ENCODE measurements at regions not wholly inside any gene's neighbourhood (a gene's known extent, or its start where the extent isn't known, plus 50 kb on each side); places are given as distances from the start of the nearest gene placed in this dataset.

DNA sequence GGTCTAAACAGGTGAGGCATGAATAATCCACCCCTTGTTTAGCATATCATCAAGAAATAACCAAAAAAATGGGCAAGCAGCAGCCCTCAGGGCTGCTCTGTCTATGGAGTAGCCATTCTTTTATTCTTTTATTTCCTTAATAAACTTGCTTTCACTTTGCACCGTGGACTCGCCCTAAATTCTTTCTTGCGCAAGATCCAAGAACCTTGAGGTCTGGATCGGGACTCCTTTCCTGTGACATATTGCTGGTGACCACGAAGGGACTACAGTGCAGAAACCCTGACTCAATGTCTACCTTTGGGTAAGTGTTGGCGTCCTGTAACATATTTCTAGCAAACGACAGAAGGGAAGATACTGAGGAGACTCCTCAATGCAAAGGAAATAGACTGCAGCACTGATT, 1099.2 kb downstream of the FAM181B start:
- CTCF ChIA-PET, result no interaction called here
- intact Hi-C loops (cut with micrococcal nuclease), result no loop called here
- H3K36me3 Mint-ChIP-seq (ENCODE audit: insufficient read depth, unreplicated experiment), result no peaks in the 10 kb centered on the region

GRCh38 chr11:81602508-81602907, 1131.2 kb downstream of the FAM181B start:
- no TSS peak for BruUV-seq (replicated peaks)
- Mint-ChIP-seq H3K36me3 (ENCODE audit: insufficient read depth, unreplicated experiment) (no peaks in the 10 kb centered on the region), H3K4me1 (ENCODE audit: insufficient read depth, unreplicated experiment) (no peaks in the 10 kb centered on the region), H3K27ac (ENCODE audit: low read depth, unreplicated experiment) (no peak overlapping the region), H3K9me3 (ENCODE audit: unreplicated experiment) (no peaks in the 10 kb centered on the region), H3K27me3 (ENCODE audit: insufficient read depth, unreplicated experiment) (peaks cover 18% of the 10 kb centered on the region), H3K4me3 (ENCODE audit: unreplicated experiment) (no peak overlapping the region)
- CTCF ChIA-PET, result no interaction called here
- no peak for DNase-seq (ENCODE audit: unreplicated experiment)
- POLR2A ChIA-PET, result no interaction called here
- intact Hi-C loops (cut with micrococcal nuclease), result no loop called here
- no peak for TF ChIP-seq CTCF (IDR thresholded peaks at IDR 0.05; ENCODE audit: unreplicated experiment)

More for the DNA sequence above, 1099.2 kb downstream of the FAM181B start:
- H3K4me1 Mint-ChIP-seq (ENCODE audit: insufficient read depth, unreplicated experiment), result no peaks in the 10 kb centered on the region
- DNase-seq (ENCODE audit: unreplicated experiment), result no peak
- H3K4me3 Mint-ChIP-seq (ENCODE audit: unreplicated experiment), result no peak overlapping the region
- H3K9me3 Mint-ChIP-seq (ENCODE audit: unreplicated experiment), result no peaks in the 10 kb centered on the region
- H3K27me3 Mint-ChIP-seq (ENCODE audit: insufficient read depth, unreplicated experiment), result peaks cover 64% of the 10 kb centered on the region
- H3K27ac Mint-ChIP-seq (ENCODE audit: low read depth, unreplicated experiment), result no peak overlapping the region
- BruUV-seq (replicated peaks), result no TSS peak
- POLR2A ChIA-PET, result no interaction called here
- no peak for TF ChIP-seq CTCF (IDR thresholded peaks at IDR 0.05; ENCODE audit: unreplicated experiment)

DNA sequence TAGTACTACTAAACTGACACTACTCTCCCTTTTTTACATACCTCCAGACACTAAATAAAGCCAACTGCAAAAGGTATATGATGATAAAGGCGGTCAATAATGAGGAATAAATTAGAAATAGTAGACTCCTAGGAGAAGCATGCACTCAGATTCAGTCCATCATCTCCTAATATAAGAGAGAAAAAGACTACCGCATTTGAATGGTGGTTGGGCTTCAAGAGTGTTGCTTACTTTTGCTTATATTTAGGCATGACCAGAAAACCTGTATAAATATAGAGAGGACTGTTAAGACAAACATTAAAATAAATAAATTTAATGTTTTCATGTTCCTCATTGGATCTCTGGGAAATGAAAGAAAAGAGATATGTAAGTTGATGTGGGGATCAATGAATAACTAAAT, 1137.0 kb downstream of the FAM181B start:
- peaks cover 50% of the 10 kb centered on the region for H3K27me3 Mint-ChIP-seq (ENCODE audit: insufficient read depth, unreplicated experiment)
- intact Hi-C loops (cut with micrococcal nuclease), result no loop called here
- no peak for TF ChIP-seq CTCF (IDR thresholded peaks at IDR 0.05; ENCODE audit: unreplicated experiment)
- H3K36me3 Mint-ChIP-seq (ENCODE audit: insufficient read depth, unreplicated experiment), result no peaks in the 10 kb centered on the region
- H3K9me3 Mint-ChIP-seq (ENCODE audit: unreplicated experiment), result no peaks in the 10 kb centered on the region
- CTCF ChIA-PET, result no interaction called here
- no peak overlapping the region for H3K27ac Mint-ChIP-seq (ENCODE audit: low read depth, unreplicated experiment)
- POLR2A ChIA-PET, result no interaction called here
- DNase-seq (ENCODE audit: unreplicated experiment), result no peak
- no peaks in the 10 kb centered on the region for H3K4me1 Mint-ChIP-seq (ENCODE audit: insufficient read depth, unreplicated experiment)
- H3K4me3 Mint-ChIP-seq (ENCODE audit: unreplicated experiment), result no peak overlapping the region
- no TSS peak for BruUV-seq (replicated peaks)

DNA sequence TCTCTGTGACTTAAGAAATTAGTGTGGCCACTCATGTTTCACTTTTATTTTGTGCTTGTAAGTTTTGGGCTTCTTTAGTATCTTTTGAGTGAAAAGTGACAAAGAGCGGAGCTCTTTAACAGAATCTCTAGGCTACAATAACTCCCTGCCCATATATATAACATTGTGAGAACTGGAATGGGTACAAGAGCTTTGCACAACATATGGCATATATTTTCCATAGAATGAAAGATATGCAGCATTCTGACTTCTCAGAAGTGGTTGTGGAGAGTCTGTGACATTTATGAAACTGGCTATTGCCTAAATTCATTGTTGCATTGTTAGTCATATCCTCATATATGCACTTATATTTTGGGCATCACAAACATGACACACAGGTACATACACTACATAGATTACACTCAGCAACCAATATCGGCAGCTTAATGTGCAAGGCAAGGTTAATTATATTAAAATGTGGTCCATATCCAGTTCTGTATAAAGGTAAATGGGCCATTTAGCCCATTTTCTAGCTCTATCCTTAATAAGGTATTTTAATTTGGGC, 1148.2 kb downstream of the FAM181B start:
- Mint-ChIP-seq H3K9me3 (ENCODE audit: unreplicated experiment) (no peaks in the 10 kb centered on the region), H3K4me3 (ENCODE audit: unreplicated experiment) (no peak overlapping the region), H3K27me3 (ENCODE audit: insufficient read depth, unreplicated experiment) (peaks cover 19% of the 10 kb centered on the region), H3K27ac (ENCODE audit: low read depth, unreplicated experiment) (no peak overlapping the region), H3K4me1 (ENCODE audit: insufficient read depth, unreplicated experiment) (no peaks in the 10 kb centered on the region), H3K36me3 (ENCODE audit: insufficient read depth, unreplicated experiment) (no peaks in the 10 kb centered on the region)
- BruUV-seq (replicated peaks), result no TSS peak
- ChIA-PET CTCF (no interaction called here), POLR2A (no interaction called here)
- intact Hi-C loops (cut with micrococcal nuclease), result no loop called here
- no peak for TF ChIP-seq CTCF (IDR thresholded peaks at IDR 0.05; ENCODE audit: unreplicated experiment)
- DNase-seq (ENCODE audit: unreplicated experiment), result no peak

Data from MCF 10A (cell line).